Ascending aorta (tissue), 2 donors: ENCODE measurements at regions not wholly inside any gene's neighbourhood (a gene's known extent, or its start where the extent isn't known, plus 50 kb on each side); places are given as distances from the start of the nearest gene placed in this dataset.

Experiments
- DNase-seq, 2 donors: peaks; one replicate each; pipeline ENCODE4 v3.0.0-alpha.2; 2019; ENCODE audit warnings: low spot score in 2 of 2
- H3K27ac ChIP-seq, 2 donors: fragments of 200-600 bp; sonication (generic); one replicate each; pipeline ENCODE4 v1.5.1; 2016 to 2017; ENCODE audit warnings: mild to moderate bottlenecking in 1 of 2
- H3K27me3 ChIP-seq: fragments of 200-600 bp; sonication (generic); one replicate; pipeline ENCODE4 v1.5.1; 2017
- H3K36me3 ChIP-seq, 2 donors: fragments of 200-600 bp; sonication (generic); one replicate each; pipeline ENCODE4 v1.5.1; 2016
- H3K4me1 ChIP-seq, 2 donors: fragments of 200-600 bp; sonication (generic); one replicate each; pipeline ENCODE4 v1.5.1; 2016 to 2017; ENCODE audit warnings: mild to moderate bottlenecking in 1 of 2
- H3K4me3 ChIP-seq, 2 donors: fragments of 200-600 bp; sonication (generic); one replicate each; pipeline ENCODE4 v1.5.1; 2016 to 2017; ENCODE audit warnings: mild to moderate bottlenecking in 1 of 2
- H3K9me3 ChIP-seq, 2 donors: fragments of 200-600 bp; sonication (generic); one replicate each; pipeline ENCODE4 v1.5.1; 2016
- intact Hi-C: fragments of 100-400 bp; cut with DNase I; formaldehyde crosslinking; loops from one replicate; pipeline ENCODE4 v1.15.1; 2023
- TF ChIP-seq, protein P1 (sequence below), 3 experiments: fragments of 200-600 bp in 2 of 3; fragments of 450-650 bp in 1 of 3; sonication (generic) in 2 of 3; IDR thresholded peaks; one replicate each; pipeline ENCODE4 v1.5.1; 2016 to 2019; ENCODE audit warnings: antibody characterized with exemption in 3 of 3, mild to moderate bottlenecking in 1 of 3, moderate library complexity in 1 of 3

- Histone ChIP-seq H3K9me3 (no peaks in the 10 kb centered on the region), H3K36me3 (no peaks in the 10 kb centered on the region), H3K27ac (no peak overlapping the region), H3K4me3 (no peak overlapping the region), H3K27me3 (no peaks in the 10 kb centered on the region), H3K4me1 (no peaks in the 10 kb centered on the region)
- TF ChIP-seq, protein P1, sequence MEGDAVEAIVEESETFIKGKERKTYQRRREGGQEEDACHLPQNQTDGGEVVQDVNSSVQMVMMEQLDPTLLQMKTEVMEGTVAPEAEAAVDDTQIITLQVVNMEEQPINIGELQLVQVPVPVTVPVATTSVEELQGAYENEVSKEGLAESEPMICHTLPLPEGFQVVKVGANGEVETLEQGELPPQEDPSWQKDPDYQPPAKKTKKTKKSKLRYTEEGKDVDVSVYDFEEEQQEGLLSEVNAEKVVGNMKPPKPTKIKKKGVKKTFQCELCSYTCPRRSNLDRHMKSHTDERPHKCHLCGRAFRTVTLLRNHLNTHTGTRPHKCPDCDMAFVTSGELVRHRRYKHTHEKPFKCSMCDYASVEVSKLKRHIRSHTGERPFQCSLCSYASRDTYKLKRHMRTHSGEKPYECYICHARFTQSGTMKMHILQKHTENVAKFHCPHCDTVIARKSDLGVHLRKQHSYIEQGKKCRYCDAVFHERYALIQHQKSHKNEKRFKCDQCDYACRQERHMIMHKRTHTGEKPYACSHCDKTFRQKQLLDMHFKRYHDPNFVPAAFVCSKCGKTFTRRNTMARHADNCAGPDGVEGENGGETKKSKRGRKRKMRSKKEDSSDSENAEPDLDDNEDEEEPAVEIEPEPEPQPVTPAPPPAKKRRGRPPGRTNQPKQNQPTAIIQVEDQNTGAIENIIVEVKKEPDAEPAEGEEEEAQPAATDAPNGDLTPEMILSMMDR (IDR thresholded peaks at IDR 0.05), result no peak
- intact Hi-C loops, result no loop called here
- DNase-seq, result no peak
Observed at GRCh38 chr20:43846516-43846905, 68.1 kb upstream of the TOX2 start.

DNA sequence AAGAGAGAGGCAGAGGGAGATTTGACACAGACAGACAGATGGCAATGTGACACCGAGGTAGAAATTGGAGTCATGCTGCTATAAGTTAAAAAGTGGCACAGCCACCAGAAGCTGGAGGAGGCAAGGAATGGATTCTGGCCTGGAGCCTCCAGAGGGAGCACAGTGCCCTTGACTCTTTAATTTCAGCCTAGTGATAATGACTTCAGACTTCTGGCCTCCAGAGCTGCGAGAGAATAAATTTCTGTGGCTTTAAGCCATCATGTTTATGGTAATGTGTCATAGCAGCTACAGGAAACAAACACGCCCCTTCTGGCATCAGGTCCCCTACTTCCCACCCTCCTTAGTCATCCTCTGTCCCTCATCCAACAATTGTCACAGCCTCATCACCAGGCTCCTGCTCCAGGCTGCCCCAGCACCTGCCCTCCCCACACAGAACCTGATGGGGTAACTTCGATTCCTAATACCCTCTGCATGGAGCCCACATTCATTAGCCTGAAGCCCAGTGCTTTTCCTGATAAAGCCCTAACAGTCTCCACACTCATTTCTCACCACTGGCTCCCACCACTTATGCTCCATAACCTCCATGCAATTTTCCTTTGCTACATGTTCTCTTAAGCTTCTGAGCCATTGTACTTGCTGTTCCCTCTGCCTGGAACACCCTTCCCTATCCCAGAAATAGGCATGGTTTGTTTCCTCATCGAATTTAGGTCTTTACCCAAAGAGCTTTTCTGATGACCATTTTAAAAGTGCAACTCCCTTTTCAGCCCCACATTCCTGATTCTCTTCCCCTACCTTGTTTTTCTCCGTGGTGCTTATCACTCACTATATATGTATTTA, 69.7 kb upstream of the TOX2 start:
- TF ChIP-seq, protein P1 (IDR thresholded peaks at IDR 0.05), result peak in 1 of 3 experiments; percentile 38
- no peaks in the 10 kb centered on the region for H3K4me1 ChIP-seq
- no peaks in the 10 kb centered on the region for H3K36me3 ChIP-seq
- H3K27ac ChIP-seq, result no peak overlapping the region
- intact Hi-C loops, result loop anchor here (5.0 kb wide), 1 partner anchor 237 kb away; no protein-coding TSS in a partner anchor
- no peaks in the 10 kb centered on the region for H3K9me3 ChIP-seq
- H3K27me3 ChIP-seq, result no peaks in the 10 kb centered on the region
- no peak for DNase-seq
- no peak overlapping the region for H3K4me3 ChIP-seq

DNA sequence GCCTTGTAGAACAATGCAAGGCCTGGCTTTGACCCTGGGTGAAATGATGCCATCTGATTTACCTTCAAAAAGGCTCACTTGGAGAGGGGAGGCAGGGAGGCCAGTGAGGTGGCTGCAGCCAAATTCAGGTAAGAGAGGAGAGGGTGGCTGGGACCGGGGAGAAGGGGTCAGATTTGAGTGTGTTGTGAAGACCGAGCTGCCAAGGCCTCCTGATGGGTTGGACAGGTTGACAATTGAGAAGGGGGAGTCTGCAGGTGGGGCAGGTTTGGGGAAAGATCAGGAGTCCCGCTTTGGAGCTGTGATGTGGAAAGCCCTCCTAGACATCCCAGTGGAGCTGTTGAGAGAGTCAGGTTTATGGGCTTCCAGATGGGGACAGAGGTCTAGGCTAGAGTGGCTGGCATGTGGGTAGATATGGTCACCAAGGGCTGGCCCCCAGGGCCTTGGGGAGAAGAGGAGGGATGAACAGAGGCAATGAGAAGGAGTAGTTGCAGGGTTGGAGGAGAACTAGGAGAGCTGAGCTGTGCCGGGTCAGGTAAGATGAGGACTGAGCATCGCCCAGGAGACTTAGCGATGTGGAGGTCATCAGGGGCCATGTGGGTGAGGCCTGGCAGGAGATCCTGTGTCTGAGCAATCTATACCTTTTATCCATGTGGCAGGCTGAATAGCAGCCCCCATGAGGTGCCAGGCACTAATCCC, 70.5 kb upstream of the TOX2 start:
- H3K4me3 ChIP-seq, result no peak overlapping the region
- no peak overlapping the region for H3K27ac ChIP-seq
- TF ChIP-seq, protein P1 (IDR thresholded peaks at IDR 0.05), result no peak
- no peaks in the 10 kb centered on the region for H3K4me1 ChIP-seq
- no peak for DNase-seq
- intact Hi-C loops, result loop anchor here (5.0 kb wide), 1 partner anchor 238 kb away; no protein-coding TSS in a partner anchor
- no peaks in the 10 kb centered on the region for H3K27me3 ChIP-seq
- H3K36me3 ChIP-seq, result no peaks in the 10 kb centered on the region
- no peaks in the 10 kb centered on the region for H3K9me3 ChIP-seq

GRCh38 chr20:43843096-43843964, 71.3 kb upstream of the TOX2 start:
- intact Hi-C loops, result loop anchor here (5.0 kb wide), 1 partner anchor 239 kb away; no protein-coding TSS in a partner anchor
- Histone ChIP-seq H3K36me3 (no peaks in the 10 kb centered on the region), H3K4me1 (no peaks in the 10 kb centered on the region), H3K27ac (no peak overlapping the region), H3K9me3 (no peaks in the 10 kb centered on the region), H3K4me3 (no peak overlapping the region), H3K27me3 (no peaks in the 10 kb centered on the region)
- TF ChIP-seq, protein P1 (IDR thresholded peaks at IDR 0.05), result no peak
- DNase-seq, result no peak
